ENCODE measurements at regions not wholly inside any gene's neighbourhood (a gene's known extent, or its start where the extent isn't known, plus 50 kb on each side); places are given as distances from the start of the nearest gene placed in this dataset.
"Not testable (repeated sequence)": the region's sequence is repeated elsewhere in the genome, so short reads cannot be mapped to it uniquely, and the experiment has no call there.

DNA sequence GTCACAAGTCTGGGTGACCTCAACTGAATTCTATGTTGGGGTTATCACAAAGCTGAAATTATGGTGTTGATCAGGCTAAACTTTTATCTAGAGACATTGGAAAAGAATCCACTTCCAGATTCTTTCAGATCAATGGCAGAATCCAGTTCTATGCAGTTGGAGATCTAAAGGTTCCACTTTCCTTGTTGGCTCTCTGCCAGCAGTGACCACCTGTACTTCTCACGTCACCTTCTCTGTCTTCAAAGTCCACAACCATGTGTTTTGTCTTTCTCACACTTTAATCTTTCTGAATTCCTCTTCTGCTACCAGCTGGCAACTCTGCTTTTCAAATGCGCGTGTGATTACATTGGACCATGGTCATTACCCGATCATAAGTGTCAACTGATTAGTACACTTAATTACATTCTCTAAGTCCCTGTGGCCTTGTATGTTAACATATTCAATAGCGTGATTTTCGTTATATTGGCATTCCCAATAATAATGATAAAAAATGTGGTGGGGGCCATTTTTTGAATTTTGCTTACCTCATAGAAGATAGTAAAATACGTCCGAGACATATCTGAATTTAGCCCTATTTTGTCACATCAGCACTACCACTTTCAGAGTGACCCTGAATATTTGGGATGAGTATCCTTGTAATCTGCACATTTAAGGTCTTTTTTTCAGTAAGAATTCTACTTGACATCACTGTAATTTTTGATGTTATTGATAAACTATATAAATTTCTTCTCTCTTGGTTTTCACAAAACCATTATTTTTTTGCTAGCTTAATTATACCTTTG, 73.7 kb upstream of the PRDM9 start:
- no peak for TF ChIP-seq CTCF (IDR thresholded peaks at IDR 0.05; ENCODE audit: insufficient read depth, missing control alignments)
- FAIRE-seq, result no peak

GRCh38 chr5:23428705-23429104, 78.7 kb upstream of the PRDM9 start:
- FAIRE-seq (no peak), DNase-seq (ENCODE audit: insufficient read length, low spot score) (no peak)
- TF ChIP-seq CTCF (IDR thresholded peaks at IDR 0.05; ENCODE audit: insufficient read depth, missing control alignments), result no peak

More for the DNA sequence above, 73.7 kb upstream of the PRDM9 start:
- DNase-seq (ENCODE audit: insufficient read length, low spot score), result no peak

GRCh38 chr5:23420214-23420613, 87.2 kb upstream of the PRDM9 start:
- FAIRE-seq; DNase-seq (ENCODE audit: insufficient read length, low spot score): not testable (repeated sequence)

DNA sequence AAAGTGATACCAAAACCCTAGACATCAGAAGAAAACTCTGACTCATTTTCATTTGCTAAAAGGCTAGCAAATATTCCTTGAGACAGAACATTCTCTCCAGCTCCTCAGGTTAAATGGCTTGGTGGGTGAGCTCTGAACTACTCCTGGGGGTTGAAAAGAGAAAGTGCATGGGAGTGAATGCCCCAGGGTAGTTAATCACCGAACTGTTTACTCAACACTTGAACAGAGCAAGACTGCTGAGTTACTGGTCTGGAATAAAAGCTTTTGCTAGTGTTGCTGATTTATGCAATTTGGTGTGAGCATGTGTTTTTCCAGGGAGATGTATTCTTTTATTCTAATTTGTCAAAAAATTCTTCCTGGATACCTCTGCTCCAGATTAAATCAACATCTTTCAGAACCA, 88.3 kb upstream of the PRDM9 start:
- DNase-seq (ENCODE audit: insufficient read length, low spot score) (no peak), FAIRE-seq (no peak)

DNA sequence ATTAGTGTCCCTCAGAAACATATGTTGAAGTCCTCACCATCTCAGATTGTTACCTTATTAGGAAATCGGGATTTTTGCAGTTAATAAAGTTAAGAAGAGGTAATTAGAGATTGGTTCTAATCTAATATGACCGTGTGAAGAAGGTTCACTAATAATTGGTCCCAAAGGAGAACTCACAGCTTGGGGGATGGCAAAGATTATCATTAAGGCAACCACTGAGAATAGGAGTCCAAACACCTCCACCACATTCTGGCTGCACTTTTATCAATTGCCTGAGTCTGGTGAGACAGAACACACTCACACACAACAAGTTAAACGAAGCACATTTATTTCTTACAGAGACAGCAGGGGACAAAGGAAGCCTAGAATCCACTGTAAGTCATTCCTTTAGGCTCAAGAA, 94.9 kb upstream of the PRDM9 start:
- FAIRE-seq, result peak; percentile 55
- no peak for TF ChIP-seq CTCF (IDR thresholded peaks at IDR 0.05; ENCODE audit: insufficient read depth, missing control alignments)
- no peak for DNase-seq (ENCODE audit: insufficient read length, low spot score)

More for the DNA sequence above, 88.3 kb upstream of the PRDM9 start:
- no peak for TF ChIP-seq CTCF (IDR thresholded peaks at IDR 0.05; ENCODE audit: insufficient read depth, missing control alignments)

- TF ChIP-seq CTCF (IDR thresholded peaks at IDR 0.05; ENCODE audit: insufficient read depth, missing control alignments), result no peak
- FAIRE-seq (no peak), DNase-seq (ENCODE audit: insufficient read length, low spot score) (no peak)
Observed at GRCh38 chr5:23411994-23412393, 95.4 kb upstream of the PRDM9 start.

DNA sequence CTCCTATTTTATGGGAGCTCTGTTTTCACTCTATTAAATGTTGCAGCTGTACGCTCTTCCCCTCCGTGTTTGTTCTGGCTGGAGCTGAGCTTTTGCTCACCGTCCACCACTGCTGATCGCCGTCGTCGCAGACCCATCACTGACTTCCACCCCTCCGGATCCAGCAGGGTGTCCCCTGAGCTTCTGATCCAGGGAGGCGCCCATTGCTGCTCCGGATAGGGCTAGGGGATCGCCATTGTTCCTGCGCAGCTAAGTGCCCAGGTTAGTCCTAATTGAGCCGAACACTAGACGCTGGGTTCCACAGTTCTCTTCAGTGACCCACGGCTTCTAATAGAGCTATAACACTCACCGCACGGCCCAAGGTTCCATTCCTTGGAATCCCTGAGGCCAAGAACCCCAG, 96.2 kb upstream of the PRDM9 start:
- TF ChIP-seq CTCF (IDR thresholded peaks at IDR 0.05; ENCODE audit: insufficient read depth, missing control alignments), result no peak
- no peak for FAIRE-seq
- no peak for DNase-seq (ENCODE audit: insufficient read length, low spot score)

DNA sequence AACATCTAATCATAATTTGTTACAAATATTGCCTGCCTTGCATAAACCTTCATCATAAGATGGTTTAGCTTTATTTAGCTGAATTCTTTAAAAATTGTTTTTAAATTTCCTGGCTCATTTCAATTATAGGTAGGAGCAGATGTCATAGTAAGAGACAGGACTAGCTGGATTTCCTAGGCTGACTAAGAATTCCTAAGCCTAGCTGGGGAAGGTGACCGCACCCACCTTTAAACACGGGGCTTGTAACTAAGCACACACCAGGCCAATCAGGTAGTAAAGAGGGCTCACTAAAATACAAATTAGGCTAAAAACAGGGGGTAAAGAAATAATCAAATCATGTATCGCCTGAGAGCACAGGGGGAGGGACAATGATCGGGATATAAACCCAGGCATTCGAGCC, 96.6 kb upstream of the PRDM9 start:
- not testable (repeated sequence) for DNase-seq (ENCODE audit: insufficient read length, low spot score); FAIRE-seq

All from D721Med (cell line).